Transverse colon (tissue), 4 donors: ENCODE measurements at regions not wholly inside any gene's neighbourhood (a gene's known extent, or its start where the extent isn't known, plus 50 kb on each side); places are given as distances from the start of the nearest gene placed in this dataset.

ENCODE experiments used
- DNase-seq: peaks from one replicate; pipeline ENCODE4 v3.0.0-alpha.2; 2019
- H3K27ac ChIP-seq, 4 donors: fragments of 200-600 bp; sonication (generic); 2 replicates each; pipeline ENCODE4 v1.5.1; 2016 to 2018; ENCODE audit warnings: inconsistent platforms in 4 of 4
- H3K27me3 ChIP-seq: fragments of 200-600 bp; sonication (generic); 2 replicates; pipeline ENCODE4 v1.5.1; 2017; ENCODE audit warnings: inconsistent platforms
- H3K36me3 ChIP-seq, 4 donors: fragments of 200-600 bp; sonication (generic); 2 replicates each; pipeline ENCODE4 v1.5.1; 2017 to 2019; ENCODE audit warnings: inconsistent platforms in 4 of 4
- H3K4me1 ChIP-seq, 4 donors: fragments of 200-600 bp; sonication (generic); 2 replicates each; pipeline ENCODE4 v1.5.1; 2017 to 2020; ENCODE audit warnings: inconsistent platforms in 4 of 4
- H3K4me3 ChIP-seq, 4 donors: fragments of 200-600 bp; sonication (generic); 1 replicate in 1 of 4; 2 replicates in 3 of 4; pipeline versions ENCODE4 v1.5.1 to v1.6.1; 2017 to 2019; ENCODE audit warnings: inconsistent platforms in 4 of 4
- H3K9me3 ChIP-seq, 2 donors: fragments of 200-600 bp; sonication (generic); 2 replicates each; pipeline ENCODE4 v1.5.1; 2017 to 2019; ENCODE audit warnings: inconsistent platforms in 2 of 2
- EP300 ChIP-seq: sonication (generic); formaldehyde crosslinking; IDR thresholded peaks from one replicate; pipeline ENCODE4 v1.6.1; 2017; ENCODE audit warnings: antibody characterized with exemption, low read depth
- POLR2A ChIP-seq: fragments of 450-650 bp; IDR thresholded peaks from one replicate; pipeline ENCODE4 v1.6.1; 2016; ENCODE audit warnings: antibody characterized with exemption, mild to moderate bottlenecking, moderate library complexity
- POLR2AphosphoS5 ChIP-seq, 3 donors: sonication (generic); formaldehyde crosslinking; IDR thresholded peaks; one replicate each; pipeline ENCODE4 v1.6.1; 2016; ENCODE audit warnings: antibody characterized with exemption in 3 of 3
- WGBS, 2 donors: methylation state at CpG; one replicate each; pipeline ENCODE4 v1.1.5; 2018; ENCODE audit warnings: low coverage in 1 of 2; 5-methylcytosine and 5-hydroxymethylcytosine counted together
- in situ Hi-C, 4 donors: fragments of 200-750 bp; cut with MboI; loops; one replicate each; pipeline versions ENCODE4 v1.15.0 to v1.15.1; 2017; ENCODE audit warnings: low sequenced_read_pairs in 3 of 4, low pct_ligation_motif_present in 1 of 4, low pct_unique_long_range_greater_than_20kb in 1 of 4
- intact Hi-C: fragments of 100-400 bp; cut with DNase I; formaldehyde crosslinking; loops from one replicate; pipeline ENCODE4 v1.15.1; 2023; ENCODE audit warnings: low total_unique reads
- TF ChIP-seq, protein P1 (sequence below), 5 experiments: fragments of 200-600 bp in 3 of 5; fragments of 450-650 bp in 2 of 5; sonication (generic) in 3 of 5; IDR thresholded peaks; 1 replicate in 2 of 5; 2 replicates in 3 of 5; pipeline ENCODE4 v1.5.1; 2016 to 2017; ENCODE audit warnings: antibody characterized with exemption in 5 of 5, inconsistent platforms in 3 of 5, mild to moderate bottlenecking in 2 of 5, moderate library complexity in 1 of 5

DNA sequence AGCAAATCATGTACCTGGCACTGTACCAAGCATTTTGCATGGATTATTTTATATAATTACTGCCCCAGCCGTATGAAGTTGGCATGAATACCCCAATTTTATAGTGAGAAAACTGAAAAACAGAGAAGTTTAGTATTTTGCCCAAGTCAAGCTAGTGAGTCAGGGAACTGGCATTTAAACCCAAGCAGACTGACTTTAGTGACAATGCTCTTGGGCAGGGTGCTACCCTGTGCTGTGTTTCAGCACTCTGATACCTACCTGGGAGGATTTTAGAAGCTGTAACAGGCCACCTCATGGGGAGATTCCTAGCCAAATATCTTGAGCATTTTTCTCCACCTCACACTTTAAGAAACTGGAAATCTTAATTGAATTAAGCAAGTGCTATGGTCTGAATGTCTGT is 98.1 kb upstream of the MAX start:
- intact Hi-C loops (no loop called here), in situ Hi-C loops (loop anchor here in 1 of 4 donors (25.0 kb wide), 1 partner anchor 212 kb away; the partner anchor contains the start of gene FUT8)
- Histone ChIP-seq H3K4me3 (no peak overlapping the region), H3K9me3 (no peaks in the 10 kb centered on the region), H3K27me3 (no peaks in the 10 kb centered on the region), H3K27ac (no peak overlapping the region), H3K4me1 (no peaks in the 10 kb centered on the region), H3K36me3 (no peaks in the 10 kb centered on the region)
- DNase-seq: no peak
- WGBS, 2 donors: 20 to 24% methylated on average over 1 of the region's 1 CpG
- TF ChIP-seq, protein P1, sequence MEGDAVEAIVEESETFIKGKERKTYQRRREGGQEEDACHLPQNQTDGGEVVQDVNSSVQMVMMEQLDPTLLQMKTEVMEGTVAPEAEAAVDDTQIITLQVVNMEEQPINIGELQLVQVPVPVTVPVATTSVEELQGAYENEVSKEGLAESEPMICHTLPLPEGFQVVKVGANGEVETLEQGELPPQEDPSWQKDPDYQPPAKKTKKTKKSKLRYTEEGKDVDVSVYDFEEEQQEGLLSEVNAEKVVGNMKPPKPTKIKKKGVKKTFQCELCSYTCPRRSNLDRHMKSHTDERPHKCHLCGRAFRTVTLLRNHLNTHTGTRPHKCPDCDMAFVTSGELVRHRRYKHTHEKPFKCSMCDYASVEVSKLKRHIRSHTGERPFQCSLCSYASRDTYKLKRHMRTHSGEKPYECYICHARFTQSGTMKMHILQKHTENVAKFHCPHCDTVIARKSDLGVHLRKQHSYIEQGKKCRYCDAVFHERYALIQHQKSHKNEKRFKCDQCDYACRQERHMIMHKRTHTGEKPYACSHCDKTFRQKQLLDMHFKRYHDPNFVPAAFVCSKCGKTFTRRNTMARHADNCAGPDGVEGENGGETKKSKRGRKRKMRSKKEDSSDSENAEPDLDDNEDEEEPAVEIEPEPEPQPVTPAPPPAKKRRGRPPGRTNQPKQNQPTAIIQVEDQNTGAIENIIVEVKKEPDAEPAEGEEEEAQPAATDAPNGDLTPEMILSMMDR (IDR thresholded peaks at IDR 0.05): no peak
- TF ChIP-seq POLR2AphosphoS5 (IDR thresholded peaks at IDR 0.05) (no peak), EP300 (no peak), POLR2A (no peak)

DNA sequence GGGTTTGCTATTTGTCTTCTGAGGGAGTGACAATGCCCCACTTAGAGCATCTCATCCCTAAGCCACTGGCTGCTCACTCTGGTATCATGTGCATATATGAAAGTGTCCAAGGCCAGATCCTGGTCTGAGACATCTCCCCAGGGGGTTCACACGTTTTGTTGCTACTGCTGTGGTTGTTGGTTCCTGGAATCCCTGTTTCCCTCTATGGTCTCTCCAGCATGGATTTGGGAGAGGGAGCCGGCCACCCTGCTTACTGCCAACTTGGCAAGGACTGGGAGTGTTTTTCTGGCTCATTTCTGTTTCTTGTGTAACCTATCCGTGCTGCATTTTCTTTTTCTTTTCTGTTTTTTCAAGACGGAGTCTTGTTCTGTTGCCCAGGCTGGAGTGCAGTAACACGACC is 101.3 kb upstream of the MAX start:
- no peaks in the 10 kb centered on the region for H3K9me3 ChIP-seq
- H3K27me3 ChIP-seq: no peaks in the 10 kb centered on the region
- in situ Hi-C loops (loop anchor here in 1 of 4 donors (25.0 kb wide), 1 partner anchor 209 kb away; the partner anchor contains the start of gene FUT8), intact Hi-C loops (no loop called here)
- H3K36me3 ChIP-seq: no peaks in the 10 kb centered on the region
- WGBS, 2 donors: 89 to 94% methylated on average over 4 to 5 of the region's 5 CpGs
- H3K27ac ChIP-seq: no peak overlapping the region
- no peaks in the 10 kb centered on the region for H3K4me1 ChIP-seq
- no peak for DNase-seq
- no peak overlapping the region for H3K4me3 ChIP-seq
- TF ChIP-seq EP300 (no peak), POLR2A (no peak), POLR2AphosphoS5 (IDR thresholded peaks at IDR 0.05) (no peak)
- TF ChIP-seq, protein P1 (IDR thresholded peaks at IDR 0.05): no peak

DNA sequence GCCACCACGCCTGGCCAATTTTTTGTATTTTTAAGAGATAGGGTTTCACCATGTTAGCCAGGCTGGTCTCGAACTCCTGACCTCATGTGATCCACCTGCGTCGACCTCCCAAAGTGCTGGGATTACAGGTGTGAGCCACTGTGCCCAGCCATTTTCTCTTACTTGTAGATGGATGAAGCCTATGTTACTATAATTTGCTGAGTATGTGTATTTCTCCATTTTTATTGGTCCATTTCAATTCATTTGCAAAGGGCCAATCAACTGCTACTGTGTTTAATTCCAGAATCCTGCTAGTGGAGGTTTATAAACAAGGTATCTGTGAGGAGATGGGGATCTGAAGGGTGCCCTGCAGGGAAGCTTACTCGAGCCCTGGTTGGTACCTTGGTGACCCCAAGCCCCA is 101.7 kb upstream of the MAX start:
- Histone ChIP-seq H3K4me3 (no peak overlapping the region), H3K36me3 (no peaks in the 10 kb centered on the region), H3K4me1 (no peaks in the 10 kb centered on the region), H3K27me3 (no peaks in the 10 kb centered on the region), H3K27ac (no peak overlapping the region), H3K9me3 (no peaks in the 10 kb centered on the region)
- TF ChIP-seq POLR2A (no peak), POLR2AphosphoS5 (IDR thresholded peaks at IDR 0.05) (no peak), EP300 (no peak)
- TF ChIP-seq, protein P1 (IDR thresholded peaks at IDR 0.05): no peak
- DNase-seq: no peak
- in situ Hi-C loops: loop anchor here in 1 of 4 donors (25.0 kb wide), 1 partner anchor 208 kb away; the partner anchor contains the start of gene FUT8
- intact Hi-C loops: no loop called here
- WGBS, 2 donors: 96 to 100% methylated on average over 4 to 5 of the region's 5 CpGs

DNA sequence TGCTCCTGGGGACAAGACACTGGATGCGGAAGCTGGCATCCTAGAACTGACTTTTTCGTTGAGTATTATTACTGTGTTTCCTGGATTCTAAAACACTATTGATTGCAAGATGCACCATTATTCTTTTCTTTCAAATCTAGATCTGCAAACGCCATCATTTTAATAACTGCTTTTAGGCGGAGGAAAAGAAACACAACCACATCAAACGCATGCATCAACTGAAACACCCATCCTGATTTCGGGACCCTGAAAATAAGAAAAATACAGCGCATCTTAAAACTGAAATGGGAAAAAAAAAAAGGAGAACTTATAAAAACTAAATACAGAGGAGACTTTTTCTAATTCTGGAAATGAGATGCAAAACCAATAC is 103.7 kb upstream of the MAX start:
- DNase-seq: no peak
- peaks cover 0 to 6% (median 0%) of the 10 kb centered on the region in 4 donors for H3K4me1 ChIP-seq
- TF ChIP-seq POLR2AphosphoS5 (IDR thresholded peaks at IDR 0.05) (no peak), POLR2A (no peak), EP300 (no peak)
- TF ChIP-seq, protein P1 (IDR thresholded peaks at IDR 0.05): no peak
- no peaks in the 10 kb centered on the region for H3K27me3 ChIP-seq
- H3K9me3 ChIP-seq: no peaks in the 10 kb centered on the region
- H3K27ac ChIP-seq: no peak overlapping the region
- no peaks in the 10 kb centered on the region for H3K36me3 ChIP-seq
- no peak overlapping the region for H3K4me3 ChIP-seq
- WGBS, 2 donors: 69 to 70% methylated on average over 7 of the region's 7 CpGs
- intact Hi-C loops: no loop called here
- in situ Hi-C loops: loop anchor here in 1 of 4 donors (25.0 kb wide), 1 partner anchor 206 kb away; the partner anchor contains the start of gene FUT8
